H1 (cell line): ENCODE measurements at regions not wholly inside any gene's neighbourhood (a gene's known extent, or its start where the extent isn't known, plus 50 kb on each side); places are given as distances from the start of the nearest gene placed in this dataset.

ENCODE experiments used
- GTF2F1 ChIP-seq: IDR thresholded peaks from 2 replicates; pipeline ENCODE4 v1.6.1; 2012; ENCODE audit warnings: low read depth, low read length, improper control_type of control experiment, borderline replicate concordance
- HDAC6 ChIP-seq: IDR thresholded peaks from one replicate; pipeline ENCODE4 v1.7.1; 2012; ENCODE audit warnings: low read depth, mild to moderate bottlenecking, inconsistent platforms, low read length, moderate library complexity
- RBBP5 ChIP-seq: IDR thresholded peaks from 2 replicates; pipeline ENCODE4 v1.7.1; 2012; ENCODE audit warnings: low read depth, mild to moderate bottlenecking, inconsistent platforms, low read length, moderate library complexity, borderline replicate concordance
- SAP30 ChIP-seq: fragments of 300-600 bp; sonication (generic); IDR thresholded peaks from 2 replicates; pipeline ENCODE4 v1.7.1; 2012; ENCODE audit warnings: low read length, moderate library complexity, mild to moderate bottlenecking, inconsistent platforms; ENCODE audit not compliant: insufficient read depth, insufficient replicate concordance
- SP1 ChIP-seq: IDR thresholded peaks from 2 replicates; pipeline ENCODE4 v1.6.1; 2011; ENCODE audit warnings: low read depth, low read length
- YY1 ChIP-seq: IDR thresholded peaks from 2 replicates; pipeline ENCODE4 v1.6.1; 2011; ENCODE audit warnings: low read depth, mild to moderate bottlenecking, low read length
- TF ChIP-seq, protein P1 (sequence below): IDR thresholded peaks from 2 replicates; pipeline ENCODE4 v1.6.1; 2012; ENCODE audit warnings: inconsistent platforms

GRCh38 chr1:73717976-73718375 lies 480.0 kb downstream of the LRRIQ3 start (continued):
- TF ChIP-seq, protein P1, sequence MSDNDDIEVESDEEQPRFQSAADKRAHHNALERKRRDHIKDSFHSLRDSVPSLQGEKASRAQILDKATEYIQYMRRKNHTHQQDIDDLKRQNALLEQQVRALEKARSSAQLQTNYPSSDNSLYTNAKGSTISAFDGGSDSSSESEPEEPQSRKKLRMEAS, result no peak
- TF ChIP-seq GTF2F1 (no peak), HDAC6 (no peak), SAP30 (no peak), RBBP5 (no peak), SP1 (no peak), YY1 (no peak)
